ENCODE measurements at regions not wholly inside any gene's neighbourhood (a gene's known extent, or its start where the extent isn't known, plus 50 kb on each side); places are given as distances from the start of the nearest gene placed in this dataset.
"Not testable (repeated sequence)": the region's sequence is repeated elsewhere in the genome, so short reads cannot be mapped to it uniquely, and the experiment has no call there.

DNA sequence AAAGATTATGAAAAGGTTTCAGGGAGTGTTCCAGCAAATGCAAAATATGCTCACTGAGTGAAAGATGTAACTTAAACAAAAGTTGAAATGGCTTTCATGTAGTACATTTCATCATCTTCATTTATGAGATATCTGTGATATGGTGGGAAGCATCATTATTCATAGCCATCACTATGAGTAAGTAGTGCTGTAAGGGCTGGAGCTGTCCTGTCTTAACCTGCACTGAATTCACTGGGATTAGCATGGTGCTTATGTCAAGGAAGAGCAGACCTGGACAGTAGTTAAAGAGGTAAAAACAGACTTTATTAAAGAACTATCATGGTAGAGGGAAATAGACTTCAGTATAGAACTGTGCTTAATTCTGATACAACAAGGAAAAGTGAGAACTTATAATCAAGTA, 1347.3 kb downstream of the RPA4 start:
- H3K9me3 Mint-ChIP-seq = peaks cover 0 to 15% (median 3%) of the 10 kb centered on the region in 9 donors
- H3K36me3 Mint-ChIP-seq = no peaks in the 10 kb centered on the region
- H3K27me3 Mint-ChIP-seq = no peaks in the 10 kb centered on the region
- ATAC-seq (no peak), DNase-seq (no peak)
- H3K27ac Mint-ChIP-seq = no peak overlapping the region
- H3K4me1 Mint-ChIP-seq = no peaks in the 10 kb centered on the region
- H3K4me3 Mint-ChIP-seq = no peak overlapping the region
- POLR2A ChIA-PET = no interaction called here

DNA sequence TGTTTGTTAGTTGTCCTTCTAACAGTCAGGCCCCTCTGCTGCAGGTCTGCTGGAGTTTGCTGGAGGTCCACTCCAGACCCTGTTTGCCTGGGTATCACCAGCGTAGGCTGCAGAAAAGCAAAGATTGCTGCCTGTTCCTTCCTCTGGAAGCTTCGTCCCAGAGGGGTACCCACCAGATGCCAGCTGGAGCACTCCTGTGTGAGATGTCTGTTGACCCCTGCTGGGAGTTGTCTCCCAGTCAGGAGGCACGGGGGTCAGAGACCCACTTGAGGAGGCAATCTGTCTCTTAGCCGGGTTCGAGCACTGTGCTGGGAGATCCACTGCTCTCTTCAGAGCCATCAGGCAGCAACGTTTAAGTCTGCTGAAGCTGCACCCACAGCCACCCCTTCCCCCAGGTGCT, 1356.4 kb downstream of the RPA4 start:
- ATAC-seq, H3K27me3 Mint-ChIP-seq, H3K4me3 Mint-ChIP-seq, H3K36me3 Mint-ChIP-seq, DNase-seq, H3K4me1 Mint-ChIP-seq, H3K27ac Mint-ChIP-seq, POLR2A ChIA-PET: not testable (repeated sequence)
- H3K9me3 Mint-ChIP-seq = peaks cover 0 to 16% (median 3%) of the 10 kb centered on the region in 9 donors

- Mint-ChIP-seq H3K4me1 (no peaks in the 10 kb centered on the region), H3K9me3 (peaks cover 0 to 17% (median 5%) of the 10 kb centered on the region in 9 donors), H3K36me3 (no peaks in the 10 kb centered on the region), H3K4me3 (no peak overlapping the region), H3K27ac (no peak overlapping the region), H3K27me3 (no peaks in the 10 kb centered on the region)
- no peak for DNase-seq
- no peak for ATAC-seq
- POLR2A ChIA-PET = no interaction called here
Measured at GRCh38 chrX:98263135-98263534, 1379.4 kb downstream of the RPA4 start.

- DNase-seq (no peak), ATAC-seq (no peak)
- Mint-ChIP-seq H3K36me3 (no peaks in the 10 kb centered on the region), H3K4me1 (no peaks in the 10 kb centered on the region), H3K4me3 (no peak overlapping the region), H3K27me3 (no peaks in the 10 kb centered on the region), H3K9me3 (peaks cover 0 to 7% (median 0%) of the 10 kb centered on the region in 9 donors), H3K27ac (no peak overlapping the region)
- POLR2A ChIA-PET = no interaction called here
Measured at GRCh38 chrX:98289726-98290125, 1406.0 kb downstream of the RPA4 start.

DNA sequence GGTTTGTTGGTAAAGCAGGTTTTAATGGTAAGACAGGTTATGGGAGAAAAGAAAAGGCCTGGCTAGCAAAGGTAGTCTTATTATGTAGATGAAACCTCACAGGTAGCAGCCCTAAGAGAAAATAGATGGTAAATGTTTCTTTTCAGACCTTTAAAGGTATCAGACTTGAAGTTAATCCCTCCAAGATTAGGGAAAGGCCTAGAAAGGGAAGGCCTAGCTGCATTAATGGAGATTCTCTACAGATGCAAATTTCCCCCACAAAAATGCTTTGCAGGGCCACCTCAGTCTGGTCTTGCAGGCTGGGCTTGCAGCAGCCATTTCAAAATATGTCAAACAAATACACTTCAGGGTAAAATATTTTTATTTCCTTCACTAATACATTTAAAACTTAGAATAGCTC, 1410.6 kb downstream of the RPA4 start:
- H3K27ac Mint-ChIP-seq = no peak overlapping the region
- DNase-seq = no peak
- H3K4me1 Mint-ChIP-seq = no peaks in the 10 kb centered on the region
- POLR2A ChIA-PET = no interaction called here
- H3K27me3 Mint-ChIP-seq = no peaks in the 10 kb centered on the region
- no peak overlapping the region for H3K4me3 Mint-ChIP-seq
- H3K9me3 Mint-ChIP-seq = peaks cover 0 to 3% (median 0%) of the 10 kb centered on the region in 9 donors
- no peak for ATAC-seq
- no peaks in the 10 kb centered on the region for H3K36me3 Mint-ChIP-seq

DNA sequence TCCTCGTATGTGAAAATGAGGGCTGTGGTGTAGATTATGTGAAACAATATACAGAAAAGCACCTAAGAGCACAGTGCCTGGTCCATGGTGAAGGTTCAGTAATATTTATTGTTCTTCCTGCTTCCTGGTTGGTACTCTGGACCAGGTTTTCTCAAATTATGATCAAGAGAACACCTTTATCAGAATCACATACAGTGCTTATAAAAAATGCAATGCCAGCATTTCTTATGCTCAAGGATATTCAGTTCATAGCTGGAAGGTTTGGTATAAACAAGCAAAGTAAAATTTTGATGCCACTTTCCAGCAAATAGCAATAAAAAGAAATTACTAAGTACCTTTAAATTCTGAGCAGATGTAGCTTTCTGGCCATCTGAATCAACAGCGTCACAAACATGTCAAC, 1412.4 kb downstream of the RPA4 start:
- ATAC-seq = no peak

DNA sequence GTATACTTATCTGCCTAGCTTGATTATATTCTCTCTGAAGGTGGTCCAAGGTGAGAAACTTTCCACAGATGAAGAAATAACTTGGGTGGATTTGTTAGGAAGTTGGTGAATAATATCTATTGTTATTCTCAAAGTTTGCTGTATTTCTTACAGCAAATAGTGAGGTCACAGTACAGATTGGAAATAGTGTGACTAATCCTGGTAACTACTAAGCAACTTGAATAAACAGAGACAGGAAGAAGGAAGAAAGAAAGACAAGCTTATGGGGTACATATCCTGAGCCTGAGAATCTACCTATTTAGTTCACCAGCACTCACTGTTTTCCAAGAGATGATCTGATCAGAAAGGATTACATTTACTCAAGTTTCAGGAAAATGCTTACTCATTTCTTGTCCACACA, 1416.1 kb downstream of the RPA4 start:
- H3K9me3 Mint-ChIP-seq = peaks cover 0 to 15% (median 0%) of the 10 kb centered on the region in 9 donors
- POLR2A ChIA-PET = no interaction called here
- H3K27ac Mint-ChIP-seq = no peak overlapping the region
- no peaks in the 10 kb centered on the region for H3K27me3 Mint-ChIP-seq
- ATAC-seq = no peak
- DNase-seq = no peak
- no peak overlapping the region for H3K4me3 Mint-ChIP-seq
- H3K36me3 Mint-ChIP-seq = no peaks in the 10 kb centered on the region
- H3K4me1 Mint-ChIP-seq = no peaks in the 10 kb centered on the region

More for the DNA sequence above, 1412.4 kb downstream of the RPA4 start:
- Mint-ChIP-seq H3K4me3 (no peak overlapping the region), H3K9me3 (peaks cover 0 to 8% (median 0%) of the 10 kb centered on the region in 9 donors), H3K27ac (no peak overlapping the region), H3K36me3 (no peaks in the 10 kb centered on the region), H3K4me1 (no peaks in the 10 kb centered on the region), H3K27me3 (no peaks in the 10 kb centered on the region)
- POLR2A ChIA-PET = no interaction called here
- DNase-seq = no peak

- H3K36me3 Mint-ChIP-seq, H3K4me3 Mint-ChIP-seq, ATAC-seq, H3K27ac Mint-ChIP-seq, DNase-seq, H3K27me3 Mint-ChIP-seq, H3K4me1 Mint-ChIP-seq, POLR2A ChIA-PET: not testable (repeated sequence)
- peaks cover 0 to 15% (median 0%) of the 10 kb centered on the region in 9 donors for H3K9me3 Mint-ChIP-seq
Measured at GRCh38 chrX:98300536-98300935, 1416.8 kb downstream of the RPA4 start.

DNA sequence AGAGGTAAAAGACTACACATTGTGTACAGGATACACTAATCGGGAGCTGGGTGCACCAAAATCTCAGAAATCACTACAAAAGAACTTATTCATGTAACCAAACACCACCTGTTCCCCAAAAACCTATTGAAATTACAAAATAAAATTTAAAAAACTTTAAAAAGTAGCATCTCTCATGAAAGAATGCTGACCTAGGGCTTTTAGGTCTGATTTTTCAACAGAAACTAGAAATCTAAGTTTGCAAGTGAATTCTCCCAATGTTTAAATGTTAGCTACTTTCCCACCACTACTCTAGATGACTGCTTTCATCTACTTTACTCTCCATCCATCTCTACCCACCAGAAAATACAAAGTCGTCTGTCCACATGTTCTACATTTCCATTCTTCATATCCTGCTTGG, 1447.7 kb downstream of the RPA4 start:
- no peak overlapping the region for H3K27ac Mint-ChIP-seq
- H3K4me1 Mint-ChIP-seq = no peaks in the 10 kb centered on the region
- no peaks in the 10 kb centered on the region for H3K36me3 Mint-ChIP-seq
- ATAC-seq (no peak), DNase-seq (no peak)
- POLR2A ChIA-PET = no interaction called here
- H3K9me3 Mint-ChIP-seq = peaks cover 0 to 28% (median 0%) of the 10 kb centered on the region in 9 donors
- no peak overlapping the region for H3K4me3 Mint-ChIP-seq
- no peaks in the 10 kb centered on the region for H3K27me3 Mint-ChIP-seq

DNA sequence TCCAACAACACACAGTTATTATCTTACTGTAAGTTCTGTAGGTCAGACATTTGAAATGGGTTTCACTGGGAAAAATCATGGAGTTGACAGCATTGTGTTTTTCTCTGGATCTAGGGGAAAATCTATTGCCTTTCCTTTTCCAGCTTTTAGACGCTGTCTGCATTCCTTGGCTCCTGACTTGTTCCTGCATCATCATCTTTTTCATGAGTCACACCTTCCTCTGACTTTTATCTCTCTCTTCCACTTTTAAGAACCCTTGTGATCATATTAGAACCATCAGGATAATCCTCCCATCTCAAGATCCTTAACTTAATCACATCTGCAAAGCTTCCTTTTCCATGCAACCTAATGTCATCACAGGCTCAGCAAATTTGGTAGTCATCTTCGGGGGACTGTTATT, 1454.8 kb downstream of the RPA4 start:
- peaks cover 0 to 25% (median 8%) of the 10 kb centered on the region in 9 donors for H3K9me3 Mint-ChIP-seq
- POLR2A ChIA-PET = no interaction called here
- H3K4me3 Mint-ChIP-seq = no peak overlapping the region
- H3K4me1 Mint-ChIP-seq = no peaks in the 10 kb centered on the region
- no peaks in the 10 kb centered on the region for H3K27me3 Mint-ChIP-seq
- ATAC-seq (no peak), DNase-seq (no peak)
- no peak overlapping the region for H3K27ac Mint-ChIP-seq
- H3K36me3 Mint-ChIP-seq = no peaks in the 10 kb centered on the region

- POLR2A ChIA-PET = no interaction called here
Measured at GRCh38 chrX:98350940-98351339, 1467.2 kb downstream of the RPA4 start.

GRCh38 chrX:98357146-98357545, 1473.4 kb downstream of the RPA4 start:
- no peak for DNase-seq
- Mint-ChIP-seq H3K4me1 (no peaks in the 10 kb centered on the region), H3K27me3 (no peaks in the 10 kb centered on the region), H3K36me3 (no peaks in the 10 kb centered on the region), H3K9me3 (peaks cover 0 to under 1% (median 0%) of the 10 kb centered on the region in 9 donors), H3K27ac (no peak overlapping the region), H3K4me3 (no peak overlapping the region)
- POLR2A ChIA-PET = no interaction called here
- no peak for ATAC-seq

More at GRCh38 chrX:98350940-98351339, 1467.2 kb downstream of the RPA4 start:
- no peaks in the 10 kb centered on the region for H3K36me3 Mint-ChIP-seq
- H3K27ac Mint-ChIP-seq = no peak overlapping the region
- peaks cover 0 to 6% (median 0%) of the 10 kb centered on the region in 9 donors for H3K9me3 Mint-ChIP-seq
- DNase-seq = no peak
- no peak overlapping the region for H3K4me3 Mint-ChIP-seq
- ATAC-seq = no peak
- H3K27me3 Mint-ChIP-seq = no peaks in the 10 kb centered on the region
- no peaks in the 10 kb centered on the region for H3K4me1 Mint-ChIP-seq

- no peak overlapping the region for H3K4me3 Mint-ChIP-seq
- no peak for DNase-seq
- H3K27me3 Mint-ChIP-seq = no peaks in the 10 kb centered on the region
- H3K9me3 Mint-ChIP-seq = peaks cover 0 to 23% (median 0%) of the 10 kb centered on the region in 9 donors
- no peaks in the 10 kb centered on the region for H3K36me3 Mint-ChIP-seq
- POLR2A ChIA-PET = no interaction called here
- ATAC-seq = no peak
- no peaks in the 10 kb centered on the region for H3K4me1 Mint-ChIP-seq
- H3K27ac Mint-ChIP-seq = no peak overlapping the region
Measured at GRCh38 chrX:98362630-98363029, 1478.9 kb downstream of the RPA4 start.

DNA sequence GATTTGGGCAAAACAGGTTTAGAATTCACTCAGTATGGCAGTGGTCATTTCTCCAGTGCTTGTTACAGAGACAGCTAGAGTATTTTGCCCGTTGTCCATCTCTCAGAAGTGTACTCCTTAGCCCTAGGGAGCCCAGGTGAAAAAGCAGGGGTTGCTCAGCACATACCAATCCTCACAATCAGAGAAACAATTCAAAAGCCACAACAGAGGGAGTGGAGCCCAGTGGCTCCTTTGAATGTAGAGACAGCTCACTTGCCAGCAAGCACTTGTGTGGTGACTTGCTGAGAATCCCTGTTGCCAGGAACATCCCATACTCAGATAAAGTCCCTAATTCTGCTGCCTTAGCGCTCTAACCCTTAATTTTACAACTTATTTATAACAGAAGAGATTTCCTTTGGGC, 1488.3 kb downstream of the RPA4 start:
- Mint-ChIP-seq H3K4me3 (no peak overlapping the region), H3K27ac (no peak overlapping the region), H3K4me1 (no peaks in the 10 kb centered on the region), H3K27me3 (no peaks in the 10 kb centered on the region), H3K9me3 (peaks cover 0 to 10% (median 3%) of the 10 kb centered on the region in 9 donors), H3K36me3 (no peaks in the 10 kb centered on the region)
- ATAC-seq (no peak), DNase-seq (no peak)
- POLR2A ChIA-PET = no interaction called here

All from naive thymus-derived CD8-positive, alpha-beta T cell (primary cell).